ENCODE measurements at regions not wholly inside any gene's neighbourhood (a gene's known extent, or its start where the extent isn't known, plus 50 kb on each side); places are given as distances from the start of the nearest gene placed in this dataset.
"Not testable (repeated sequence)": the region's sequence is repeated elsewhere in the genome, so short reads cannot be mapped to it uniquely, and the experiment has no call there.

DNA sequence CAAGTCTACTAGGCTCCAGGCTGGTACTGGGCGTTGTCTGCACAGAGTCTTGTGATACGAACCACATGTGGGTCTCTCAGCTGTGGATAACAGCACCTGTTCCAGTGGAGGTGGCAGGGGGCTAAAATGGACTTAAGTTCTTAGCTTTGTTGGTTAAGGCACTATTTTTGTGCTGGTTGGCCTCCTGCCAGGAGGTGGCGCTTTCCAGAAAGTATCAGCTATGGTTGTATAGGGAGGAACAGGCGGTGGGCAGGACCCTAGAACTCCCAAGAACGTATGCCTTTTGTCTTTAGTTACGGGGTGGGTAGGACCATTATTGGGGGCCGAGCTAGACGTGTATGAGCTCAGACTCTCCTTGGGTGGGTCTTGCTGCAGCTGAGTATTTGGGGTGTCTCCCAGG, 1138.4 kb downstream of the PCDH19 start:
- H3K36me3 ChIP-seq (ENCODE audit: insufficient read depth, low read length) = no peaks in the 10 kb centered on the region
- no peak overlapping the region for H3K27ac ChIP-seq (ENCODE audit: low read depth, low read length)
- H3K9me3 ChIP-seq (ENCODE audit: low read length) = no peaks in the 10 kb centered on the region
- no peak overlapping the region for H3K4me3 Mint-ChIP-seq
- ChIA-PET CTCF (no interaction called here), POLR2A (no interaction called here)
- no peak overlapping the region for H3K27ac Mint-ChIP-seq
- no peak overlapping the region for H3K4me3 ChIP-seq (ENCODE audit: low read length)
- H3K4me1 ChIP-seq (ENCODE audit: insufficient read depth, low read length) = no peaks in the 10 kb centered on the region
- no peaks in the 10 kb centered on the region for H3K27me3 ChIP-seq (ENCODE audit: insufficient read depth, low read length, poor library complexity, severe bottlenecking)
- no peak for DNase-seq
- H3K4me1 Mint-ChIP-seq = no peaks in the 10 kb centered on the region
- H3K36me3 Mint-ChIP-seq = no peaks in the 10 kb centered on the region
- peaks cover 4 to 14% (median 6%) of the 10 kb centered on the region in 5 donors for H3K9me3 Mint-ChIP-seq
- H3K27me3 Mint-ChIP-seq = peaks cover 0 to 3% of the 10 kb centered on the region in 2 donors

DNA sequence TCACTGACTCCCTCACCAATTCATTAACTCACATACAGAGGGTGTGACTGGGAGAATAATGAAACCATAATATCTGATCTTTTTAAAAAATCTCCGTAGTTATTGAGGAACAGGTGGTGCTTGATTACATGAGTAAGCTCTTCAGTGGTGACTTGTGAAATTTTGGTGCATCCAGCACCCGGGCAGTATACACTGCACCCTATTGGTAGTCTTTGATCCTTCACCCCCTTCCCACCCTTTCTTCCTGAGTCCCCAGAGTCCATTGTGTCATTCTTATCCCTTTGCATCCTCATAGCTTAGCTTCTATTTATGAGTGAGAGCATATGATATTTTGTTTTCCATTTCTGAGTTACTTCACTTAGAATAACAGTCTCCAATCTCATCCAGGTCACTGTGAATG, 1143.8 kb downstream of the PCDH19 start:
- H3K27me3 Mint-ChIP-seq = no peaks in the 10 kb centered on the region
- no peak for DNase-seq
- Histone ChIP-seq H3K4me3 (ENCODE audit: low read length) (no peak overlapping the region), H3K27ac (ENCODE audit: low read depth, low read length) (no peak overlapping the region), H3K9me3 (ENCODE audit: low read length) (no peaks in the 10 kb centered on the region), H3K4me1 (ENCODE audit: insufficient read depth, low read length) (no peaks in the 10 kb centered on the region), H3K36me3 (ENCODE audit: insufficient read depth, low read length) (no peaks in the 10 kb centered on the region), H3K27me3 (ENCODE audit: insufficient read depth, low read length, poor library complexity, severe bottlenecking) (no peaks in the 10 kb centered on the region)
- H3K9me3 Mint-ChIP-seq = peaks cover 2 to 17% (median 4%) of the 10 kb centered on the region in 5 donors
- POLR2A ChIA-PET = no interaction called here
- no peak overlapping the region for H3K4me3 Mint-ChIP-seq
- no peaks in the 10 kb centered on the region for H3K4me1 Mint-ChIP-seq
- H3K36me3 Mint-ChIP-seq = no peaks in the 10 kb centered on the region
- CTCF ChIA-PET = no interaction called here
- no peak overlapping the region for H3K27ac Mint-ChIP-seq

DNA sequence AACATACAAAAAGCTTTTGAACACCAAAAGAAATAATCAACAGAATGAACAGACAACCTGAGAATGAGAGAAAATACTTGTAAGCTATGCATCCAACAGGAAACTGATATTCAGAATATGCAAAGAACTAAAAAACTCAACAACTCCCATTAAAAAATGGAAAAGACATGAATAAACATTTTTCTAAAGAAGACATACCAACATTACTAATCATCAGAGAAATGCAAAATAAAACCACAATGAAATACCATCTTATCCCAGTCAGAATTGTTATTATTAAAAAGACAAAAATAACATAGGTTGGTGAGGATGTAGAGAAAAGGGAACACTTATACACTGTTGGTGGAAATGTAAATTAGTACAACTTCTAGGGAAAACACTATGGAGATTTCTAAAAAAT, 1161.9 kb downstream of the PCDH19 start:
- peaks cover 0 to 6% (median 4%) of the 10 kb centered on the region in 5 donors for H3K9me3 Mint-ChIP-seq
- H3K27ac Mint-ChIP-seq = no peak overlapping the region
- no peaks in the 10 kb centered on the region for H3K27me3 ChIP-seq (ENCODE audit: insufficient read depth, low read length, poor library complexity, severe bottlenecking)
- no peaks in the 10 kb centered on the region for H3K4me1 Mint-ChIP-seq
- no peaks in the 10 kb centered on the region for H3K4me1 ChIP-seq (ENCODE audit: insufficient read depth, low read length)
- DNase-seq = no peak
- H3K27me3 Mint-ChIP-seq = no peaks in the 10 kb centered on the region
- H3K4me3 Mint-ChIP-seq = no peak overlapping the region
- no peaks in the 10 kb centered on the region for H3K9me3 ChIP-seq (ENCODE audit: low read length)
- H3K36me3 Mint-ChIP-seq = no peaks in the 10 kb centered on the region
- POLR2A ChIA-PET = no interaction called here
- no peak overlapping the region for H3K4me3 ChIP-seq (ENCODE audit: low read length)
- no peaks in the 10 kb centered on the region for H3K36me3 ChIP-seq (ENCODE audit: insufficient read depth, low read length)
- no peak overlapping the region for H3K27ac ChIP-seq (ENCODE audit: low read depth, low read length)
- CTCF ChIA-PET = no interaction called here

DNA sequence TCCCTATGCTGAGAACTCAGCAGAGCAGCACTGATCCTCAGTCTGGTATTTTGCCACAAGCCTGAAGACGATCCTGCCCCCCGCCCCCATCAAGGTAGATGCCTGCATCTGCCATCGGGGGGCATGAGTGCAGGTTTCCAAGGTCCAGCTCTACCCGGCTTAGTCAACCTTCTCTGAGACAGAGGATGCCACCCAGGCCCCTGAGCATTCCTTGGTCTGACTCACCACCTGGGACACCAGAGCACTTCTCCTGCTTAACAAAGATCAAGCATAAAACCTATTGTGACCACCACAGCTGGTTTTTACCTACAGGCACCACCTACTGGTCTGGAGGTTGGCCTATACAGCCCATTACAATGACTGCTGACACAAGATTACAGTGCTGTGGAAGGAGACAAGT, 1168.1 kb downstream of the PCDH19 start:
- no peaks in the 10 kb centered on the region for H3K36me3 ChIP-seq (ENCODE audit: insufficient read depth, low read length)
- no peaks in the 10 kb centered on the region for H3K4me1 Mint-ChIP-seq
- no peak overlapping the region for H3K27ac ChIP-seq (ENCODE audit: low read depth, low read length)
- no peak overlapping the region for H3K4me3 Mint-ChIP-seq
- ChIA-PET POLR2A (no interaction called here), CTCF (no interaction called here)
- H3K4me3 ChIP-seq (ENCODE audit: low read length) = no peak overlapping the region
- no peaks in the 10 kb centered on the region for H3K27me3 ChIP-seq (ENCODE audit: insufficient read depth, low read length, poor library complexity, severe bottlenecking)
- H3K27ac Mint-ChIP-seq = no peak overlapping the region
- H3K27me3 Mint-ChIP-seq = no peaks in the 10 kb centered on the region
- no peak for DNase-seq
- no peaks in the 10 kb centered on the region for H3K36me3 Mint-ChIP-seq
- no peaks in the 10 kb centered on the region for H3K9me3 ChIP-seq (ENCODE audit: low read length)
- H3K4me1 ChIP-seq (ENCODE audit: insufficient read depth, low read length) = no peaks in the 10 kb centered on the region
- peaks cover 0 to 10% (median 2%) of the 10 kb centered on the region in 5 donors for H3K9me3 Mint-ChIP-seq

DNA sequence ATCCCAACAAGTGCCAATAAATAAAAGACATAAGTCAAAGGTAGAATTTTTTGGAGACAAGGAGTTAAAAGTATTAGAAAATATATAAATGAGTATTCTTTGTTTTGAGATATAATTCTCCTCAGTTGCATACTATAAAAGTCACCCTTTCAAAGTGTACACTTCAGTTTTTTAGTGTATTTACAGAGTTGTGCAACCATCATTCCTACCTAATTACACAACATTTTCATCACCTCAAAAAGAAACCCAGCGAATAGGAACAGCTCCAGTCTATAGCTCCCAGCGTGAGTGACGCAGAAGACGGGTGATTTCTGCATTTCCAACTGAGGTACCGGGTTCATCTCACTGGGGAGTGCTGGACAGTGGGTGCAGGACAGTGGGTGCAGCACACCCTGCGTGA, 1175.7 kb downstream of the PCDH19 start:
- POLR2A ChIA-PET; H3K27me3 Mint-ChIP-seq; DNase-seq; H3K4me3 Mint-ChIP-seq; H3K27me3 ChIP-seq (ENCODE audit: insufficient read depth, low read length, poor library complexity, severe bottlenecking); H3K9me3 Mint-ChIP-seq; H3K27ac Mint-ChIP-seq; H3K9me3 ChIP-seq (ENCODE audit: low read length); H3K4me1 Mint-ChIP-seq; H3K4me3 ChIP-seq (ENCODE audit: low read length); H3K4me1 ChIP-seq (ENCODE audit: insufficient read depth, low read length); H3K36me3 Mint-ChIP-seq; CTCF ChIA-PET; H3K36me3 ChIP-seq (ENCODE audit: insufficient read depth, low read length); H3K27ac ChIP-seq (ENCODE audit: low read depth, low read length): not testable (repeated sequence)

DNA sequence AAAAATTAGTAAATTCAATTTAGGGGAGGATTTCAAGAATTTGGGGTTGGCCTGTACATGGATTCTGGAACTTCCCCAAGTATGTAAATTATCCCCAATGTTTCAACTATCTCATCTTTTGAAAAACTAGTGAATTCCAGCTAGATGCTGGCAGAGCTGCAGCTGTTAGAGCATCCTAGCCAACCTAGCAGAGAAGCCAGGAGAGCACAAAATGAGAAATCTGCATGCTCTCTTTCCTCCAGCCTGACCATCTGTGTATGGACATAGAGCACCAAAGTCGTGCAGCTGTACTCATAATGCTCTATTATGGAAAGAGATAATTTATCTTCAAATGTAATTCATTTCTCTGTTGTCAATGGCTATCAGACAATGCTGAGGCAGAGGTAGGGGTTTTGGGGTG, 1217.7 kb downstream of the PCDH19 start:
- Histone ChIP-seq H3K9me3 (ENCODE audit: low read length) (no peaks in the 10 kb centered on the region), H3K36me3 (ENCODE audit: insufficient read depth, low read length) (no peaks in the 10 kb centered on the region), H3K27ac (ENCODE audit: low read depth, low read length) (no peak overlapping the region), H3K4me1 (ENCODE audit: insufficient read depth, low read length) (no peaks in the 10 kb centered on the region), H3K4me3 (ENCODE audit: low read length) (no peak overlapping the region), H3K27me3 (ENCODE audit: insufficient read depth, low read length, poor library complexity, severe bottlenecking) (no peaks in the 10 kb centered on the region)
- ChIA-PET POLR2A (no interaction called here), CTCF (no interaction called here)
- H3K9me3 Mint-ChIP-seq = peaks cover 0 to 3% (median under 1%) of the 10 kb centered on the region in 5 donors
- no peak for DNase-seq
- no peaks in the 10 kb centered on the region for H3K4me1 Mint-ChIP-seq
- H3K27ac Mint-ChIP-seq = no peak overlapping the region
- H3K27me3 Mint-ChIP-seq = peaks cover 0 to 5% of the 10 kb centered on the region in 2 donors
- no peak overlapping the region for H3K4me3 Mint-ChIP-seq
- H3K36me3 Mint-ChIP-seq = no peaks in the 10 kb centered on the region

DNA sequence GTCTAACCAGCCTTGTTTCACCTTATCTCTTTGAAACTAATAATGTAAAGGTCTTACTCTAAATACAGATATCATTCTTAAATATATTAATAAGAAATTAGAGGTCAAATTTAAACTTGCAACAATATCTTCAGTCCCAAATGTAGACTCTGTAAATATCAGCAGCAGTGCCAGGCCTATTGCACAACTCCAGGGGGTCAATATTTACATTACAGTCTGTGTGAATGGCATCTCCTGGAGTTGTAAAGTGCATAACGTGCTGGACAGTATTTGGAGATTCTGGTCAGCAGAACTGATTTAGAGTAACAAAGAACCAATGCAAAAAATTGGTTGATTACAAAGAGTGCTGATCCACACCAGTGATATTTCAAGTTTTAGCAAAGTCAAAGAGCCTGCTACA, 1225.9 kb downstream of the PCDH19 start:
- H3K36me3 Mint-ChIP-seq = no peaks in the 10 kb centered on the region
- H3K4me3 ChIP-seq (ENCODE audit: low read length) = no peak overlapping the region
- no peak overlapping the region for H3K27ac ChIP-seq (ENCODE audit: low read depth, low read length)
- no peaks in the 10 kb centered on the region for H3K36me3 ChIP-seq (ENCODE audit: insufficient read depth, low read length)
- peaks cover 0 to 4% of the 10 kb centered on the region in 2 donors for H3K27me3 Mint-ChIP-seq
- ChIA-PET POLR2A (no interaction called here), CTCF (no interaction called here)
- H3K4me1 ChIP-seq (ENCODE audit: insufficient read depth, low read length) = no peaks in the 10 kb centered on the region
- H3K9me3 Mint-ChIP-seq = peaks cover 0 to 9% (median 0%) of the 10 kb centered on the region in 5 donors
- DNase-seq = no peak
- H3K27me3 ChIP-seq (ENCODE audit: insufficient read depth, low read length, poor library complexity, severe bottlenecking) = no peaks in the 10 kb centered on the region
- no peak overlapping the region for H3K27ac Mint-ChIP-seq
- no peak overlapping the region for H3K4me3 Mint-ChIP-seq
- no peaks in the 10 kb centered on the region for H3K9me3 ChIP-seq (ENCODE audit: low read length)
- no peaks in the 10 kb centered on the region for H3K4me1 Mint-ChIP-seq

DNA sequence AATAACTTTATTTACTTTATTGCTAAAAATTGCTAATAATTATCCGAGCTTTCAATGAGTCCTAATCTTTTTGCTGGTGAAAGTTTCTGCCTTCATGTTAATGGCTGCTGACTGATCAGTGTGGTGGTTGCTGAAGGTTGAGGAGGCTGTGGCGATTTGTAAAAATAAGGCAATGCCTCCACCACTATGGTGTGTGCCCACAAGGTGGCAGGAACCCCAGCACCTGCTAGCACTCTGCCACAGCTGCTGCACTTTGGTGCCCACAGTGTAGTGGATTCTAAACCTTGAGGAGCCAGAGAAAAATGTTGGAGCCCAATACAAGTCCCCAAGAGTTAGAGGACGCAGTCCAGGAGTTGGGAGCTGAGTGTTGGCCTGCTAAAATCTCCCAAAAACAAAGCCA, 1237.1 kb downstream of the PCDH19 start:
- DNase-seq = no peak
- ChIA-PET POLR2A (no interaction called here), CTCF (no interaction called here)
- H3K4me3 ChIP-seq (ENCODE audit: low read length) = no peak overlapping the region
- Mint-ChIP-seq H3K27me3 (peaks cover 0 to 2% of the 10 kb centered on the region in 2 donors), H3K36me3 (no peaks in the 10 kb centered on the region), H3K4me3 (no peak overlapping the region), H3K4me1 (no peaks in the 10 kb centered on the region), H3K27ac (no peak overlapping the region), H3K9me3 (peaks cover 0 to 9% (median 3%) of the 10 kb centered on the region in 5 donors)
- H3K27ac ChIP-seq (ENCODE audit: low read depth, low read length) = no peak overlapping the region
- H3K9me3 ChIP-seq (ENCODE audit: low read length) = no peaks in the 10 kb centered on the region
- no peaks in the 10 kb centered on the region for H3K36me3 ChIP-seq (ENCODE audit: insufficient read depth, low read length)
- H3K27me3 ChIP-seq (ENCODE audit: insufficient read depth, low read length, poor library complexity, severe bottlenecking) = no peaks in the 10 kb centered on the region
- H3K4me1 ChIP-seq (ENCODE audit: insufficient read depth, low read length) = no peaks in the 10 kb centered on the region

DNA sequence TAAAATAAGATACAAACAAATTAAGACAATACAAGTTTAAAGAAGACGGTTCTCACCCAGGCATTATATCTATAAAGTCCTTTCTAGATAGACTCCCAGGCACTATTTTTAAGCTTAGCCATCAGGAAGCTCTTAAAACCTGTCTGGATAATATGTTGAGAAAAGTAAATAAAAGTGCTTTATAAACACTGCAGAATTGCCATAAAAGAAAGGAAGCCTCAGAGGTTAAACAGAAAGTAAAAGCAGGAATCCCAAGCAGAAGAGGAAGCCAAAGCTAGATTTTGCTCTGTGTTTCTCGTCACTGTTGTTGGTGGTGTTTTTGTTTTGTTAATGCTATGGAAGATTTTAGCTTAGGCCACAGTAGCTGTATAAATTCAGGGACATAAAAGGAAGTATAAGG, 1267.3 kb downstream of the PCDH19 start:
- Mint-ChIP-seq H3K9me3 (peaks cover 3 to 11% (median 5%) of the 10 kb centered on the region in 5 donors), H3K27me3 (no peaks in the 10 kb centered on the region), H3K27ac (no peak overlapping the region), H3K4me1 (no peaks in the 10 kb centered on the region), H3K36me3 (no peaks in the 10 kb centered on the region), H3K4me3 (no peak overlapping the region)
- POLR2A ChIA-PET = no interaction called here
- no peaks in the 10 kb centered on the region for H3K9me3 ChIP-seq (ENCODE audit: low read length)
- DNase-seq = no peak
- H3K36me3 ChIP-seq (ENCODE audit: insufficient read depth, low read length) = no peaks in the 10 kb centered on the region
- H3K27me3 ChIP-seq (ENCODE audit: insufficient read depth, low read length, poor library complexity, severe bottlenecking) = no peaks in the 10 kb centered on the region
- CTCF ChIA-PET = no interaction called here
- H3K4me1 ChIP-seq (ENCODE audit: insufficient read depth, low read length) = no peaks in the 10 kb centered on the region
- H3K27ac ChIP-seq (ENCODE audit: low read depth, low read length) = no peak overlapping the region
- no peak overlapping the region for H3K4me3 ChIP-seq (ENCODE audit: low read length)
